Activated B cell treated with CpG ODN at 0.5 μM for 24 hours (primary cell): ENCODE measurements at regions not wholly inside any gene's neighbourhood (a gene's known extent, or its start where the extent isn't known, plus 50 kb on each side); places are given as distances from the start of the nearest gene placed in this dataset.

ENCODE experiments used
- ATAC-seq: fragments of 200-7000 bp; cut with Tn5 transposase; one replicate; pipeline ENCODE4 v1.10.0; 2021; ENCODE audit warnings: low read depth, mild to moderate bottlenecking, moderate library complexity
- CTCF ChIA-PET: fragments of 350-600 bp; sonication (Branson Sonifier 250); formaldehyde crosslinking; loops from one replicate; lab custom pipeline; 2021; ENCODE audit warnings: antibody characterized with exemption; lab: Charles Lee
- POLR2A ChIA-PET: fragments of 350-600 bp; sonication (Branson Sonifier 250); formaldehyde crosslinking; loops from one replicate; lab custom pipeline; 2021; ENCODE audit warnings: antibody characterized with exemption; lab: Charles Lee
- DNase-seq: peaks from one replicate; pipeline ENCODE4 v3.0.0; 2022
- H3K27ac Mint-ChIP-seq: one replicate; pipeline ENCODE4 v1.8.0; 2020; ENCODE audit warnings: mixed read lengths
- H3K27me3 Mint-ChIP-seq: one replicate; pipeline ENCODE4 v1.8.0; 2021; ENCODE audit warnings: mixed read lengths
- H3K36me3 Mint-ChIP-seq: one replicate; pipeline ENCODE4 v1.8.0; 2021; ENCODE audit warnings: low read depth, mixed read lengths
- H3K4me1 Mint-ChIP-seq: one replicate; pipeline ENCODE4 v1.8.0; 2021; ENCODE audit warnings: mixed read lengths
- H3K4me3 Mint-ChIP-seq: one replicate; pipeline ENCODE4 v1.8.0; 2020; ENCODE audit warnings: mild to moderate bottlenecking, mixed read lengths
- H3K9me3 Mint-ChIP-seq: one replicate; pipeline ENCODE4 v1.8.0; 2020; ENCODE audit warnings: mixed read lengths
- CTCF ChIP-seq: fragments of 200-600 bp; IDR thresholded peaks from one replicate; pipeline ENCODE4 v1.8.0; 2022; ENCODE audit warnings: antibody characterized with exemption, mild to moderate bottlenecking
- intact Hi-C: fragments of 100-400 bp; cut with micrococcal nuclease; formaldehyde crosslinking; loops from one replicate; pipeline ENCODE4 v1.15.1; 2024

DNA sequence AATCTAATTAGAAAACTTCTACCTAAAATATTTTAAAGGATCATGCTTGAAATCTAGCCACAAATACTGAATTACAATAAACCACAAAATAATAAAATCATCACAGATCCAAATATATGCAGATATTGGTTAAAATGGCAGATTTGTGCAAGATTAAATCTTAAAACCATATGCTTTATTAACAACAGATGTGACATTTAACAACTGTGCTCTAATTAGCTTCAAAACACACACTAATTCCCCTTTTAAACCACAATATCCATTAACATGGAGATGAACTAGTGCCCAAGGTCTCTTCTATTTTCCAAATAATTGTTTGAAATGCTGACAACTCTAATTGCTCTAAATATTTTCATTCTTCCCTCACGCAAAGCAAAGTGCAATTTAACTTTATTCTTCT is 1530.3 kb downstream of the SI start:
- DNase-seq: no peak
- peaks cover 2% of the 10 kb centered on the region for H3K9me3 Mint-ChIP-seq

GRCh38 chr3:163547014-163547685 is 1531.1 kb downstream of the SI start:
- H3K36me3 Mint-ChIP-seq: no peaks in the 10 kb centered on the region
- peaks cover 2% of the 10 kb centered on the region for H3K9me3 Mint-ChIP-seq
- intact Hi-C loops: no loop called here
- no peaks in the 10 kb centered on the region for H3K4me1 Mint-ChIP-seq
- H3K27me3 Mint-ChIP-seq: no peaks in the 10 kb centered on the region
- CTCF ChIA-PET: no interaction called here
- no peak overlapping the region for H3K4me3 Mint-ChIP-seq
- POLR2A ChIA-PET: no interaction called here
- no peak overlapping the region for H3K27ac Mint-ChIP-seq
- ATAC-seq (no peak), DNase-seq (no peak)
- no peak for TF ChIP-seq CTCF

More for the DNA sequence above, 1530.3 kb downstream of the SI start:
- intact Hi-C loops: no loop called here
- Mint-ChIP-seq H3K36me3 (no peaks in the 10 kb centered on the region), H3K4me3 (no peak overlapping the region), H3K27me3 (no peaks in the 10 kb centered on the region), H3K27ac (no peak overlapping the region), H3K4me1 (no peaks in the 10 kb centered on the region)
- ATAC-seq: no peak
- CTCF ChIA-PET: no interaction called here
- TF ChIP-seq CTCF: no peak
- POLR2A ChIA-PET: no interaction called here

GRCh38 chr3:163543662-163544061 is 1534.6 kb downstream of the SI start:
- CTCF ChIA-PET: no interaction called here
- TF ChIP-seq CTCF: no peak
- DNase-seq (no peak), ATAC-seq (no peak)
- no peaks in the 10 kb centered on the region for H3K27me3 Mint-ChIP-seq
- H3K4me3 Mint-ChIP-seq: no peak overlapping the region
- H3K9me3 Mint-ChIP-seq: no peaks in the 10 kb centered on the region
- intact Hi-C loops: no loop called here
- no peaks in the 10 kb centered on the region for H3K36me3 Mint-ChIP-seq
- H3K4me1 Mint-ChIP-seq: no peaks in the 10 kb centered on the region
- POLR2A ChIA-PET: no interaction called here
- no peak overlapping the region for H3K27ac Mint-ChIP-seq

GRCh38 chr3:163541629-163542028 is 1536.7 kb downstream of the SI start:
- Mint-ChIP-seq H3K9me3 (no peaks in the 10 kb centered on the region), H3K27me3 (no peaks in the 10 kb centered on the region), H3K4me1 (no peaks in the 10 kb centered on the region), H3K36me3 (no peaks in the 10 kb centered on the region), H3K4me3 (no peak overlapping the region), H3K27ac (no peak overlapping the region)
- DNase-seq (no peak), ATAC-seq (no peak)
- CTCF ChIA-PET: no interaction called here
- intact Hi-C loops: no loop called here
- TF ChIP-seq CTCF: no peak
- POLR2A ChIA-PET: no interaction called here

DNA sequence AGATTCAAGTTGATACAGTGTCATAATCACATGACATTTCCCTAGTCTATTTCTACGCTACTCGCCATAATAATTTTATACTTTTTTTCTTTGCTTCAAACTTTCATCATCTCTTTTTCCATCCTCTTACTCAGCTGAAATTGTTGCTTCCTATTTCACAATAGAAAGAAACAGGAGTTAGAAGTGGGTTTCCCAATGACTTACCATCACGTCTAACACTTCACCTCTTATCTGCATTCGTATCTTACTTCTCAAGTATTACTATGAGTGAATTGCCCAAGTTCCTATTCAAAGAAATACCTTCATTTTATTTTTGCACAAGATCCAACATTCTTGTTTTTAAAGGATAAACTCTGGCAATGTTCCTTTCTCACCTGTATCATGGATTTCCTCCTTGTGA is 1539.9 kb downstream of the SI start:
- ATAC-seq (no peak), DNase-seq (no peak)
- ChIA-PET POLR2A (no interaction called here), CTCF (no interaction called here)
- intact Hi-C loops: no loop called here
- no peak overlapping the region for H3K4me3 Mint-ChIP-seq
- no peaks in the 10 kb centered on the region for H3K36me3 Mint-ChIP-seq
- H3K4me1 Mint-ChIP-seq: no peaks in the 10 kb centered on the region
- no peaks in the 10 kb centered on the region for H3K27me3 Mint-ChIP-seq
- no peak for TF ChIP-seq CTCF
- H3K9me3 Mint-ChIP-seq: peaks cover 5% of the 10 kb centered on the region
- no peak overlapping the region for H3K27ac Mint-ChIP-seq
